SIG-M5 treated with dmso at 0.1 percent for 504 hours (cell line): ENCODE measurements at regions not wholly inside any gene's neighbourhood (a gene's known extent, or its start where the extent isn't known, plus 50 kb on each side); places are given as distances from the start of the nearest gene placed in this dataset.
"Not testable (repeated sequence)": the region's sequence is repeated elsewhere in the genome, so short reads cannot be mapped to it uniquely, and the experiment has no call there.

Source experiments
- DNase-seq: peaks from one replicate; lab custom pipeline; 2025; ENCODE audit not compliant: unreplicated experiment; lab: John Stamatoyannopoulos, UW

GRCh38 chr3:193926071-193926470 lies 209.9 kb upstream of the HES1 start:
- not testable (repeated sequence) for DNase-seq

GRCh38 chr3:193927413-193928206 lies 208.3 kb upstream of the HES1 start:
- not testable (repeated sequence) for DNase-seq

- peak; percentile 27 for DNase-seq
Observed at GRCh38 chr3:193928354-193929209, 207.4 kb upstream of the HES1 start.

GRCh38 chr3:193929373-193929772 lies 206.6 kb upstream of the HES1 start:
- DNase-seq = no peak

GRCh38 chr3:193929921-193930646 lies 205.9 kb upstream of the HES1 start:
- DNase-seq = no peak

- DNase-seq = no peak
Observed at GRCh38 chr3:193932136-193932535, 203.8 kb upstream of the HES1 start.

GRCh38 chr3:193932576-193932975 lies 203.4 kb upstream of the HES1 start:
- DNase-seq = no peak

GRCh38 chr3:193933451-193933850 lies 202.5 kb upstream of the HES1 start:
- DNase-seq = no peak

- no peak for DNase-seq
Observed at GRCh38 chr3:193935916-193936315, 200.0 kb upstream of the HES1 start.

GRCh38 chr3:193938613-193939012 lies 197.3 kb upstream of the HES1 start:
- no peak for DNase-seq

- no peak for DNase-seq
Observed at GRCh38 chr3:193939527-193939926, 196.4 kb upstream of the HES1 start.

GRCh38 chr3:193940526-193940925 lies 195.4 kb upstream of the HES1 start:
- DNase-seq = no peak

- DNase-seq = no peak
Observed at GRCh38 chr3:193941486-193941885, 194.5 kb upstream of the HES1 start.

- DNase-seq = no peak
Observed at GRCh38 chr3:193942516-193943055, 193.4 kb upstream of the HES1 start.

- no peak for DNase-seq
Observed at GRCh38 chr3:193943200-193943599, 192.7 kb upstream of the HES1 start.

GRCh38 chr3:193943851-193944517 lies 192.0 kb upstream of the HES1 start:
- DNase-seq = no peak

GRCh38 chr3:193944518-193944884 lies 191.4 kb upstream of the HES1 start:
- no peak for DNase-seq

GRCh38 chr3:193945143-193945542 lies 190.8 kb upstream of the HES1 start:
- DNase-seq = no peak

GRCh38 chr3:193946945-193947344 lies 189.0 kb upstream of the HES1 start:
- DNase-seq = no peak

- no peak for DNase-seq
Observed at GRCh38 chr3:193947596-193947995, 188.4 kb upstream of the HES1 start.

GRCh38 chr3:193948459-193948858 lies 187.5 kb upstream of the HES1 start:
- no peak for DNase-seq
